GM12878 (cell line): ENCODE measurements at regions not wholly inside any gene's neighbourhood (a gene's known extent, or its start where the extent isn't known, plus 50 kb on each side); places are given as distances from the start of the nearest gene placed in this dataset.

Experiments
- ATAC-seq: fragments of 200-7000 bp; cut with Tn5 transposase; 3 replicates; pipeline ENCODE4 v1.9.1; 2020; ENCODE audit warnings: mild to moderate bottlenecking, moderate library complexity
- BruUV-seq: library from RNA; stranded (reverse); fragments of 400-500 nt; replicated peaks from 2 replicates; lab custom pipeline; 2021; lab: Mats Ljungman, UMichigan
- CTCF ChIA-PET: fragments of 300-600 bp; sonication (Branson Sonifier 250); formaldehyde crosslinking; extraction: SDS; loops from one replicate; lab custom pipeline; 2021; ENCODE audit warnings: inconsistent platforms; lab: Yijun Ruan, JAX
- POLR2A ChIA-PET: fragments of 350-600 bp; formaldehyde crosslinking; extraction: SDS; loops from one replicate; lab custom pipeline; 2021; ENCODE audit warnings: inconsistent platforms; lab: Charles Lee
- RAD21 ChIA-PET: fragments of 300-600 bp; sonication (Branson Sonifier 250); formaldehyde crosslinking; loops from one replicate; lab custom pipeline; 2023; ENCODE audit warnings: antibody characterized with exemption; ENCODE audit not compliant: unreplicated experiment; lab: Charles Lee
- SMC1A ChIA-PET: fragments of 300-600 bp; sonication (Branson Sonifier 250); formaldehyde crosslinking; loops from one replicate; lab custom pipeline; 2023; ENCODE audit not compliant: unreplicated experiment, uncharacterized antibody; lab: Charles Lee
- DNase-seq: peaks from one replicate; pipeline ENCODE4 v3.0.0-alpha.2; 2011; ENCODE audit warnings: low read depth, low spot score
- FAIRE-seq: peaks from 3 replicates; lab custom pipeline; 2011; peaks lifted over from hg19 to GRCh38; lab: Jason Lieb, UNC
- H2AFZ ChIP-seq: 2 replicates; pipeline ENCODE4 v1.6.0; 2011; ENCODE audit warnings: low read depth, low read length, control low read depth; ENCODE audit not compliant: control insufficient read depth
- H3K27ac ChIP-seq: 2 replicates; pipeline ENCODE4 v1.5.1; 2011; ENCODE audit warnings: control low read depth; ENCODE audit not compliant: control insufficient read depth, insufficient read depth
- H3K27me3 ChIP-seq, 2 experiments: replicated peaks in 1 of 2; 2 replicates each; pipeline versions ENCODE4 v1.6.0 to v1.6.1; 2011; ENCODE audit warnings: low read length in 1 of 2; ENCODE audit not compliant: control insufficient read depth in 2 of 2, insufficient read depth in 2 of 2
- H3K36me3 ChIP-seq, 2 experiments: 2 replicates each; pipeline ENCODE4 v1.5.1; 2011; ENCODE audit warnings: low read length in 1 of 2; ENCODE audit not compliant: control insufficient read depth in 2 of 2, insufficient read depth in 2 of 2
- H3K4me1 ChIP-seq: 2 replicates; pipeline ENCODE4 v1.6.1; 2011; ENCODE audit warnings: mild to moderate bottlenecking, low read length, moderate library complexity, mixed read lengths; ENCODE audit not compliant: control insufficient read depth, insufficient read depth
- H3K4me2 ChIP-seq: 2 replicates; pipeline ENCODE4 v1.6.0; 2011; ENCODE audit warnings: control low read depth; ENCODE audit not compliant: control insufficient read depth, insufficient read depth
- H3K4me3 ChIP-seq: fragments of 200-600 bp; sonication (generic); 2 replicates; pipeline ENCODE4 v1.5.1; 2016
- H3K79me2 ChIP-seq: 2 replicates; pipeline ENCODE4 v1.6.0; 2011; ENCODE audit warnings: low read length; ENCODE audit not compliant: control insufficient read depth, insufficient read depth
- H3K9ac ChIP-seq: 2 replicates; pipeline ENCODE4 v1.8.0; 2011; ENCODE audit warnings: low read length, control low read depth, mixed read lengths; ENCODE audit not compliant: control insufficient read depth, insufficient read depth
- H3K9me3 ChIP-seq: replicated peaks from 3 replicates; pipeline ENCODE4 v1.5.1; 2011; ENCODE audit warnings: mild to moderate bottlenecking, low read length; ENCODE audit not compliant: control insufficient read depth, insufficient read depth
- H4K20me1 ChIP-seq: 2 replicates; pipeline ENCODE4 v1.6.0; 2011; ENCODE audit not compliant: control insufficient read depth, insufficient read depth
- ATF2 ChIP-seq: IDR thresholded peaks from 2 replicates; pipeline ENCODE4 v1.6.1; 2012; ENCODE audit warnings: low read length, inconsistent platforms
- BACH1 ChIP-seq: fragments of 450-650 bp; IDR thresholded peaks from 2 replicates; pipeline ENCODE4 v1.6.1; 2017; ENCODE audit warnings: mild to moderate bottlenecking, borderline replicate concordance
- BCL11A ChIP-seq: IDR thresholded peaks from 2 replicates; pipeline ENCODE4 v1.6.1; 2011; ENCODE audit warnings: low read depth, low read length
- CBX3 ChIP-seq: fragments of 200-600 bp; sonication (generic); IDR thresholded peaks from 2 replicates; pipeline ENCODE4 v1.6.1; 2016; ENCODE audit warnings: low read depth, borderline replicate concordance
- E2F8 ChIP-seq: fragments of 450-650 bp; IDR thresholded peaks from 2 replicates; pipeline ENCODE4 v1.6.1; 2018; ENCODE audit warnings: mild to moderate bottlenecking, low read depth, moderate library complexity; ENCODE audit not compliant: partially characterized antibody
- ESRRA ChIP-seq: IDR thresholded peaks from 2 replicates; pipeline ENCODE4 v1.6.1; 2012; ENCODE audit warnings: mild to moderate bottlenecking, low read length, improper control_type of control experiment
- GABPA ChIP-seq: IDR thresholded peaks from 2 replicates; pipeline ENCODE4 v1.6.1; 2014; ENCODE audit warnings: antibody characterized with exemption, low read depth, mild to moderate bottlenecking, inconsistent platforms
- HDAC6 ChIP-seq: fragments of 200-600 bp; sonication (generic); IDR thresholded peaks from one replicate; pipeline ENCODE4 v1.8.0; 2017; ENCODE audit warnings: antibody characterized with exemption; ENCODE audit not compliant: unreplicated experiment
- JUND ChIP-seq: IDR thresholded peaks from 2 replicates; pipeline ENCODE4 v1.6.1; 2012; ENCODE audit warnings: low read depth, mild to moderate bottlenecking, low read length, improper control_type of control experiment, moderate library complexity
- NFIC ChIP-seq: IDR thresholded peaks from 2 replicates; pipeline ENCODE4 v1.6.1; 2012; ENCODE audit warnings: low read depth, mild to moderate bottlenecking, inconsistent platforms, low read length, moderate library complexity
- NR2F1 ChIP-seq: fragments of 450-650 bp; conservative IDR thresholded peaks from 2 replicates; pipeline ENCODE4 v1.6.1; 2017; ENCODE audit warnings: mild to moderate bottlenecking
- POU2F2 ChIP-seq: IDR thresholded peaks from 3 replicates; pipeline ENCODE4 v1.6.1; 2011; ENCODE audit warnings: low read depth, mild to moderate bottlenecking, low read length, borderline replicate concordance
- SREBF2 ChIP-seq: IDR thresholded peaks from 2 replicates; pipeline ENCODE4 v1.6.1; 2012; ENCODE audit warnings: mild to moderate bottlenecking, low read length
- TAF1 ChIP-seq: IDR thresholded peaks from 2 replicates; pipeline ENCODE4 v1.6.1; 2011; ENCODE audit warnings: mild to moderate bottlenecking, low read depth, low read length, borderline replicate concordance
- TARDBP ChIP-seq: IDR thresholded peaks from 2 replicates; pipeline ENCODE4 v1.6.1; 2016; ENCODE audit warnings: borderline replicate concordance
- YY1 ChIP-seq: IDR thresholded peaks from 2 replicates; pipeline ENCODE4 v1.6.1; 2011; ENCODE audit warnings: low read depth, mild to moderate bottlenecking, low read length
- ZBED1 ChIP-seq: IDR thresholded peaks from 2 replicates; pipeline ENCODE4 v1.6.1; 2016; ENCODE audit warnings: borderline replicate concordance
- ZNF24 ChIP-seq: fragments of 450-650 bp; IDR thresholded peaks from 2 replicates; pipeline ENCODE4 v1.6.1; 2017; ENCODE audit warnings: antibody characterized with exemption, mild to moderate bottlenecking
- WGBS: methylation state at CpG from one replicate; pipeline ENCODE4 v1.1.6; 2016; ENCODE audit warnings: low lambda C conversion rate; ENCODE audit not compliant: insufficient replicate concordance, insufficient coverage; ENCODE audit errors: missing lambda C conversion rate; 5-methylcytosine and 5-hydroxymethylcytosine counted together
- in situ Hi-C: fragments of 300-500 bp; cut with MboI; formaldehyde crosslinking; loops from 9 replicates; pipeline ENCODE4 v1.14.3; 2018; ENCODE audit warnings: mixed read lengths
- intact Hi-C: fragments of 100-400 bp; cut with micrococcal nuclease; formaldehyde crosslinking; loops from one replicate; pipeline ENCODE4 v1.14.2; 2022; ENCODE audit not compliant: unreplicated experiment

GRCh38 chr3:164370970-164371369, 707.3 kb downstream of the SI start:
- SMC1A ChIA-PET, result interaction anchor here (0.7 kb wide), 1 partner anchor 375 kb away, joined by 3 read pairs; no protein-coding TSS in a partner anchor
- H3K4me3 ChIP-seq, result no peak overlapping the region
- H3K36me3 ChIP-seq, result no peaks in the 10 kb centered on the region
- intact Hi-C loops, result no loop called here
- no peaks in the 10 kb centered on the region for H3K79me2 ChIP-seq
- H3K4me1 ChIP-seq, result no peaks in the 10 kb centered on the region
- in situ Hi-C loops, result no loop called here
- RAD21 ChIA-PET, result no interaction called here
- no peak overlapping the region for H3K9ac ChIP-seq
- no peaks in the 10 kb centered on the region for H4K20me1 ChIP-seq
- no peak overlapping the region for H2AFZ ChIP-seq
- BruUV-seq, result no TSS peak
- DNase-seq (no peak), ATAC-seq (no peak), FAIRE-seq (no peak)
- CTCF ChIA-PET, result no interaction called here
- H3K27me3 ChIP-seq, result no peaks in the 10 kb centered on the region
- POLR2A ChIA-PET, result no interaction called here
- H3K27ac ChIP-seq, result no peak overlapping the region
- TF ChIP-seq POU2F2 (no peak), BCL11A (no peak), TAF1 (no peak), YY1 (no peak), SREBF2 (no peak), JUND (no peak), NR2F1 (no peak), HDAC6 (no peak), GABPA (no peak), NFIC (no peak)
- H3K4me2 ChIP-seq, result no peak overlapping the region
- no peaks in the 10 kb centered on the region for H3K9me3 ChIP-seq
- WGBS, result 13% methylated on average over 5 of the region's 5 CpGs

- ATAC-seq (no peak), DNase-seq (no peak), FAIRE-seq (no peak)
- ChIA-PET SMC1A (no interaction called here), RAD21 (no interaction called here), CTCF (no interaction called here), POLR2A (no interaction called here)
- Histone ChIP-seq H3K27ac (no peak overlapping the region), H3K79me2 (no peaks in the 10 kb centered on the region), H3K9ac (no peak overlapping the region), H4K20me1 (no peaks in the 10 kb centered on the region), H2AFZ (no peak overlapping the region), H3K4me1 (no peaks in the 10 kb centered on the region), H3K4me3 (no peak overlapping the region), H3K9me3 (no peaks in the 10 kb centered on the region), H3K4me2 (no peak overlapping the region), H3K36me3 (no peaks in the 10 kb centered on the region), H3K27me3 (no peaks in the 10 kb centered on the region)
- no TSS peak for BruUV-seq
- intact Hi-C loops, result no loop called here
- in situ Hi-C loops, result no loop called here
- WGBS, result 0% methylated on average over 1 of the region's 1 CpG
- no peak for TF ChIP-seq ESRRA
- TF ChIP-seq E2F8, result no peak
- TF ChIP-seq ZNF24, result no peak
- no peak for TF ChIP-seq ATF2
- TF ChIP-seq TARDBP, result no peak
- TF ChIP-seq CBX3, result no peak
- no peak for TF ChIP-seq BACH1
- TF ChIP-seq NFIC, result no peak
- no peak for TF ChIP-seq NR2F1
- no peak for TF ChIP-seq ZBED1
These were observed 713.1 kb downstream of the SI start for GRCh38 chr3:164365242-164365641.
